ENCODE measurements at regions not wholly inside any gene's neighbourhood (a gene's known extent, or its start where the extent isn't known, plus 50 kb on each side); places are given as distances from the start of the nearest gene placed in this dataset.

- DNase-seq = no peak
Measured at GRCh38 chr10:128318366-128318765, 192.1 kb upstream of the MKI67 start.

DNA sequence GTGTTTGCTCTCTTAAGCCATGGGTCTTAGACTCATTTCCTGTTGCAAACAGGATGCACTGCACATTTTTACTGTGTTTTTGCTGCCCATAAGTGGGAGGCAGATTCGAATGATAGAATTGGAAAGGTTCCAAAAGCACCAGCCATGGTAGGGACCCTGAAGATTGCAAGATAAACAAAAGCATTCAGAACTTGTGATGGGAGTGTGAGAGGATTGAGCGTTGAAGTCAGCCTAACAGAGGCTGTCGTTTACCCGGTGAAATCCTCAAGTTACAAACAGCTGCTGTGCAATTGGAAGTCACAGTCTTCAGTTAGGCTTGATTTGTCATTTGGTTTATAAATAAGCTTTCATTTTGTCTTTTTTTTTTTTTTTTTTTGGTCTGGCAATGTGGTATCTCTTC lies 192.7 kb upstream of the MKI67 start:
- DNase-seq = no peak

- no peak for DNase-seq
Measured at GRCh38 chr10:128322106-128322505, 195.9 kb upstream of the MKI67 start.

- no peak for DNase-seq
Measured at GRCh38 chr10:128322950-128323349, 196.7 kb upstream of the MKI67 start.

DNA sequence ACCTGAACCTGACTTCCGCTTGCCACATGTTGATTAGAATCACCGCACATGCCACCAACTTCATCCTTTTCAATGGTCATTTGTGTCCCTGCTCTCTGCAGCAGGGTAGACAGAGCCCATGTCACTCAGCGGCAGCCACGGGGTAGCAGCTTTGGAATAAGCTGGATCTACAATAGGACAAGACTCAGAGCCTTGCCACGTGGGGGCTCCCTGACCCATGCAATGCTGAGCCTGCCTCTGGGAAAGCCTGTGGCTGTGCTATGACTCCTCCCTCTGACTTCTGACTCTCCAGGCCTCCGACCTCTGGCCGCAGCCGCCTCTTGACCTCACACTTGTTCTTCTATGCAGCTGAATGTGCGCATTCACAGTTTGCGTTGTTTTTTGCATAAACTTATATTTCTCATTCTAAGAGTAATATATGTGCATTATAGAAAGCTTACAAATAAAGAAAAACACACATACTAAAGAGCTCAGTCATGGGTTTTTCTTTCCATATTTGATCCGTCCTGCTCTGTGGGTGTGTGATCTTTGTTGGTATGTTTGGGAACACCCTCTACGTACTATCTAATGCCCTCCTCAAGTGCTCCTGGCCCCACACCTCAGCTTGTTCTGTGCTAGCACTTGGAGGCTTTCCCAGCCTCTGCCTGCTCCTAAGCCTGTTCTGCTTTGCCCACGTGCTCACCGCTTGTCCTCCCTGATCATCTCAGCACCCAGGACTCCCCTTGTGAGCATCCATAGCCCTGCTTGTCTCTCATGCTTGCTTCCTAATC lies 198.0 kb upstream of the MKI67 start:
- DNase-seq = no peak

DNA sequence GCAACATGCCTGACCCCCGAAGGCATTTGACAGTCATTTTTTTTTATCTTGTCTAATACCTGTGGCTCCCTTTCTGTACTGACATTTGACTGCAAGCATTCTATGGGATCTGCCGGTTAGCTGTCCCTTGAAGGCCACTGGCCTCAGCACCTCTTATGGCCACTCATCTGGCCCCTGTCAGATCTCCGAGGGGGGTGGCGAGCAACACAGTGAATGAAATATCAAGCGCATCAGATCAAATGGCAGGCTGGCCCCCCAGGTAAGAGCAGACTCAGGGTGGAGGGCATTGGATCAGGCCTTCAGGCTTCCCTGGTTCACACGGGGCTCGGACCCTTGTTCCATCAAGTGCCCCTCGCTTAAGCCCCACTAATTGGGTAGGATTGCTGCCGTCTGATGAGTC lies 199.6 kb upstream of the MKI67 start:
- no peak for DNase-seq

DNA sequence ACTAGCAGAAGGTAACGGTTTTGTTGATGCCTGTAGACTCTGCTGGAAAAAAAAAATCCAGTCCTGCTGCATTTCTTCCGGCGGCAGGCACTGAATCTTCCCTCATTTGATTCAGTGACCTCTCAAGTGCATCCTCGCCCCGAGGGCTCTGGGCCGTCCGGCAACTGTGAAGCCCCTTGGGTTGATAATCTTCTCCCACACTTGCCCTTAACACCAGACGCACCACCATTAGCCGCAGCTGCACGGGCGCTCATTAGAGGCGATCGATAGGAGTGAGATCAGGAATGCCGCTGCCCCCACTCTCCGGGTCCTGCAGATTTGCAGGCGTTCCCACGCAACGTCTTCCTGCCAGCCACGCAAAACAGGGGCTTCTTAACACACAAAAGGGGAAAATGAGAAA lies 200.0 kb upstream of the MKI67 start:
- no peak for DNase-seq

DNA sequence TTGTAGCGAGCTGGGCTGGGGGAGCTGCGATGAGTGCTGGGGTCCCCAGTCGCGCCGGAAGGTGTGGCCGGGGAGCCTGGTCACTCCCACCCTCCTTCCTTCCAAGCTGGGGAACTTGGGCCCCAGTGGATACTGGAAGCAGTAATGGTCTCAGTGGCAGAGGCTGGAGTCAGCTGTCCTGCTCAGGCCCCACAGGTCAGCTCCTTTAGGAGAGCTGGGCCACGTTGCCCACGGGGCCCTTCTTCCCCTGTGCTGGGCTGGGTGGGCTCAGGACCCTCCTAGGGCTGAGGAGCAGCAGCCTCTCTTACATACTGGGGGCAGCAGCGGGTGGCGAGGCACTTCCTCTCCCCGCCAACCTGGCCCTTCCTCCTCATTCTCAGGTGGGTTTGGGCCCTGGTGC lies 200.6 kb upstream of the MKI67 start:
- DNase-seq = no peak

DNA sequence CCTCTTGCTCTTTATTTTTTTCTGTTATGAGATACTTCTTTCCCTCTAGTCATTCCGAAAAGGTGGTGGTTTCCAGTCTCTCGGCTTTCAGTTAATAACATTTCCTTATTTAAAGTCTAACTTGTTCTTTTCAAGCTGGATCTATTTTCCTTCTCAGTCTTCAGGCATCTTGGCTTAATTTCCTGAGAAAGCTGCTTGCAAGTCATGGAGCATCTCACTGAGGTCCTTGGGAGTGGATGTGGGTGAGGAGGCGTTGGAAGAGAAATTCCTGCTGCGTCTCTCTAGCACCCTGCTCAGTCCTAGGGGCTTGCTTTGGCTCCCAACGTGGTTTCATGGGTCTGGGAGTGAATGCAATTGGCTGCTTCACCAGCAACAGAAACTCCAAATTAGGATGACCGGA lies 210.2 kb upstream of the MKI67 start:
- no peak for DNase-seq

DNA sequence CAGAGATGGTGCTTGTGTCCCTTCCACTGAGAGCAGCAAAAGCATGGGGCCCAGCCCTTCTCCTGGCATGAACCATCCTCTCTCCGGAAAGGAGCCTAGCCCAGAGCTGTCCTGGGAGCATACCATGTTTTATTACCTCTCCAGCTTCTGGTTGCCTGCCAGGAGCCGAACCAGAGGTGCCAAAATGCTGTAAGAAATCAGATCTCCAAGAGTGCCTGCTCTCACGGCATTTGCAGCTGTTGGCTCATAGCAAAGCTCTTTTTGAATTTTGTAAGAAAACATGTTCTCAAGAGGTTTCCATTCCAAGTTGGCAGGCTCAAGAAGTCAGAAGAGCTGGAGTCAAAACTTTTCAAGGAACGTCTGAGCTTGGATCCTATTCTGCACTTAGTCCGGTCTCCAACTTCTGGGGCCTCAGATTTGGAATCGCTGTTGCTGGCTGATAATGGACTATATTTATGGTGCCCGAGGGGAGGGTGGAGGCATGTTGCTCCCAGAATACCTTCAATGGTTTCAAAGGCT lies 211.7 kb upstream of the MKI67 start:
- no peak for DNase-seq

- DNase-seq = no peak
Measured at GRCh38 chr10:128338951-128339350, 212.7 kb upstream of the MKI67 start.

- DNase-seq = no peak
Measured at GRCh38 chr10:128339753-128340152, 213.5 kb upstream of the MKI67 start.

DNA sequence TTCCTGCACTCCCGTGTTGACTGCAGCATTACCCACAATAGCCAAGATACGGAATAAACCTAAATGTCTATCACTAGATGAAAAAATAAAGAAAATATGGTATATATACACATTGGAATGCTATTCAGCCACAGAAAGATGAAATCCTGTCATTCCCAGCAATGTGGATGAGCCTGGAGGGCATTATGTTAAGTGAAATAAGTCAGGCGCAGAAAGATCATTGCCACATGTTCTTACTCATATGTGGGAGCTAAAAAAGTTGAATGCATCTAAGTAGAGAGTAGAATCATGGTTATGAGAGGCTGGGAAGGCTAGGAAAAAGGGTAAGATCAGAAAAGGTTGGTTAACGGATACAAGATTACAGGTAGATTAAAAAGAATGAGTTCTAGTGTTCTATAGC lies 219.1 kb upstream of the MKI67 start:
- no peak for DNase-seq

GRCh38 chr10:128360783-128361182 lies 234.6 kb upstream of the MKI67 start:
- no peak for DNase-seq

DNA sequence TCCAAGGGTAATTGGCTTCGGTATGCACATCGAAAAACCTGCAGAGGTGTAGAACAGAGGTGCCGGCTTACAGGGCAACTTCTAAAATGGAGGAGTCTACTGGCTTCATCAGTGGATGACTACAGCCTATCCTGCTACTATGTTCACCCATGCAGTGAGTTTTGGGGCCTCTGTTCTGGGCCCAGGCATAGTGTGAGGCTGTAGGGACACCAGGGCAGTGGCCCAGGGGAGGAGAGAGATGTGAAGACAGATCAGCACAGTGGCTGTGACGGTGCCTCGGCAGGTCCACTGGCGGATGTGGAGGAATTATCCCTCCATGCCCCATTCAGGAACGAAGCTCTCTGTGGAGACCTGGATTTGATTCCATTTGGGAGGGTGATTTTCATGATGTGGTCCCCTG lies 235.3 kb upstream of the MKI67 start:
- DNase-seq = no peak

DNA sequence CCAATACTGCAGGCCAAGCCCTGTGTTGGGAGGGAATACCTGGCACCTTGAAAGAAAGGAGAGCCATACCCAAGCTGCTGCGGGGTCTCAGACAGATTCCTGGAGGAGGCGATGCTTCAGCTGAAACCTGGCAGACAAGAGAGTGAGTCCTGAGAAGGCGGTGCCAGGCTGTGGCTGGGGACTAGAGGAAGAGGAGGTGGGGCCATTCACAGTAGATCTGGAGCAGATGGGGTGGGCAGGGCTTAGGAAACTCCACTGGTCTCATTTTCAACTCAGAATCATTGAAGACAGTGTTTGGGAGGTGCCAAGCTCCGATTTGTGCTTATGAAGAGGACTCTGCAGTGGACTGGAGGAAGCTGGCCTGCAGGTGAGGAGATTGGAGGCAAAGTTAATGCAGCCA lies 236.3 kb upstream of the MKI67 start:
- no peak for DNase-seq

- no peak for DNase-seq
Measured at GRCh38 chr10:128364631-128365030, 238.4 kb upstream of the MKI67 start.

DNA sequence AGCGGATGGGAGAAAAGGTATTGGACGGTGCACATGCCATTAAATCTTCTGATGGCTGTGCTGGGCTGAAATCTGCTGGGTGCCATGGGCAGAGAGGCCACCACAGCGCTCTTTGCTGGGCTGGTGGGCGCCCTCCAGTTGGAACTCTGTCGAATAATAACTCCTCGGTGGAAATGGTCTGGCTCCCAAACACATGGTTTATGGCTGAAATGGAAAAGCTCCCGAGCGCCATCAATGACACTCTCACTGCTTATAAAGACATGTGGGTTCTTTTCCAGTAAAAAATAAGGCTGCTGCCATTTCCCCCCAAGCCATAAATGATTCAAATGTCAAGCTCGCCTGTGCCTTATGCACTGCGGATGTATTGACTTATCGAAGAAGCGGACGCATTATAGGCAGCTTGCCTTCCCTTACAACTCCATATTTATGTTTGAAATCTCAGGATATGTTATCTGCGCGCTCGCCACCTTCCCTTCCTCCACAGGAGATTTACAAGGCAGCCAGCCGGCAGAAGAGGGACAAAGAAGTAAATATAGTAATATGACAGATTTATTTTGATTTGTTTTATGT lies 239.0 kb upstream of the MKI67 start:
- DNase-seq = no peak

GRCh38 chr10:128367807-128368206 lies 241.6 kb upstream of the MKI67 start:
- no peak for DNase-seq

GRCh38 chr10:128369101-128369650 lies 243.0 kb upstream of the MKI67 start:
- no peak for DNase-seq

GRCh38 chr10:128373071-128373749 lies 247.0 kb upstream of the MKI67 start:
- DNase-seq = no peak

DNA sequence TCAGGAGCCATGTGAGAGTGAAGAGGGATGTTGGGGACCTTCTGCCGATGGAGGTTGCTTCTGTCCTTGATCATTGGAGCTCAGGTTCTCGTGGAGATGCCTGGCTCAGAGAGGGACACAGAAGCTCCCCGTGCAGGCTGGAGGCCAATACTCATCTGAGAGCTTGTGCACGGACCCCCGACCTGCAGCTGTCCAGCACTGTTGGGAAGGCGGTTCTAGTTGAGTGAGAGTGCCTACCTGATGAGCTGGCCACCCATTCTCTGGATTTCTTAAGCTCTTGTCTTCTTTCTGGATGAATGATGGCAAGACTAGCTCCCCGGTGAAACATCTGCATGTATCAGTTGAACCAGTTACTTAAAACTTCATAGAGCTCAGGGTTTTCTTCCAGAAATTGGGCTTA lies 247.6 kb upstream of the MKI67 start:
- DNase-seq = no peak

GRCh38 chr10:128375171-128375570 lies 248.9 kb upstream of the MKI67 start:
- no peak for DNase-seq
